ENCODE measurements at regions not wholly inside any gene's neighbourhood (a gene's known extent, or its start where the extent isn't known, plus 50 kb on each side); places are given as distances from the start of the nearest gene placed in this dataset.
"Not testable (repeated sequence)": the region's sequence is repeated elsewhere in the genome, so short reads cannot be mapped to it uniquely, and the experiment has no call there.

- no peak for DNase-seq (ENCODE audit: low spot score)
Measured at GRCh38 chr6:155872961-155873360, 417.3 kb upstream of the NOX3 start.

GRCh38 chr6:155867682-155868081 lies 412.0 kb upstream of the NOX3 start:
- no peak for DNase-seq (ENCODE audit: low spot score)

GRCh38 chr6:155866676-155867390 lies 411.2 kb upstream of the NOX3 start:
- DNase-seq (ENCODE audit: low spot score): not testable (repeated sequence)

GRCh38 chr6:155861821-155862220 lies 406.2 kb upstream of the NOX3 start:
- no peak for DNase-seq (ENCODE audit: low spot score)

- not testable (repeated sequence) for DNase-seq (ENCODE audit: low spot score)
Measured at GRCh38 chr6:155858906-155859305, 403.3 kb upstream of the NOX3 start.

GRCh38 chr6:155854787-155855186 lies 399.1 kb upstream of the NOX3 start:
- DNase-seq (ENCODE audit: low spot score): no peak

- no peak for DNase-seq (ENCODE audit: low spot score)
Measured at GRCh38 chr6:155853011-155853410, 397.4 kb upstream of the NOX3 start.

GRCh38 chr6:155850408-155850841 lies 394.8 kb upstream of the NOX3 start:
- DNase-seq (ENCODE audit: low spot score): no peak

GRCh38 chr6:155847711-155848110 lies 392.1 kb upstream of the NOX3 start:
- no peak for DNase-seq (ENCODE audit: low spot score)

- DNase-seq (ENCODE audit: low spot score): no peak
Measured at GRCh38 chr6:155837474-155837873, 381.8 kb upstream of the NOX3 start.

- peak; percentile 32 for DNase-seq (ENCODE audit: low spot score)
Measured at GRCh38 chr6:155832596-155832995, 377.0 kb upstream of the NOX3 start.

GRCh38 chr6:155830531-155830930 lies 374.9 kb upstream of the NOX3 start:
- no peak for DNase-seq (ENCODE audit: low spot score)

- DNase-seq (ENCODE audit: low spot score): no peak
Measured at GRCh38 chr6:155829646-155830045, 374.0 kb upstream of the NOX3 start.

GRCh38 chr6:155828989-155829388 lies 373.4 kb upstream of the NOX3 start:
- no peak for DNase-seq (ENCODE audit: low spot score)

- no peak for DNase-seq (ENCODE audit: low spot score)
Measured at GRCh38 chr6:155818698-155819097, 363.1 kb upstream of the NOX3 start.

GRCh38 chr6:155813548-155813947 lies 357.9 kb upstream of the NOX3 start:
- DNase-seq (ENCODE audit: low spot score): no peak

GRCh38 chr6:155807243-155807642 lies 351.6 kb upstream of the NOX3 start:
- DNase-seq (ENCODE audit: low spot score): no peak

- no peak for DNase-seq (ENCODE audit: low spot score)
Measured at GRCh38 chr6:155801046-155801445, 345.4 kb upstream of the NOX3 start.

GRCh38 chr6:155798876-155799275 lies 343.2 kb upstream of the NOX3 start:
- DNase-seq (ENCODE audit: low spot score): not testable (repeated sequence)

GRCh38 chr6:155795173-155795796 lies 339.6 kb upstream of the NOX3 start:
- no peak for DNase-seq (ENCODE audit: low spot score)

GRCh38 chr6:155791891-155792290 lies 336.3 kb upstream of the NOX3 start:
- DNase-seq (ENCODE audit: low spot score): no peak

GRCh38 chr6:155791186-155791585 lies 335.5 kb upstream of the NOX3 start:
- no peak for DNase-seq (ENCODE audit: low spot score)

- DNase-seq (ENCODE audit: low spot score): no peak
Measured at GRCh38 chr6:155787168-155787567, 331.5 kb upstream of the NOX3 start.
